ENCODE measurements at regions not wholly inside any gene's neighbourhood (a gene's known extent, or its start where the extent isn't known, plus 50 kb on each side); places are given as distances from the start of the nearest gene placed in this dataset.

DNA sequence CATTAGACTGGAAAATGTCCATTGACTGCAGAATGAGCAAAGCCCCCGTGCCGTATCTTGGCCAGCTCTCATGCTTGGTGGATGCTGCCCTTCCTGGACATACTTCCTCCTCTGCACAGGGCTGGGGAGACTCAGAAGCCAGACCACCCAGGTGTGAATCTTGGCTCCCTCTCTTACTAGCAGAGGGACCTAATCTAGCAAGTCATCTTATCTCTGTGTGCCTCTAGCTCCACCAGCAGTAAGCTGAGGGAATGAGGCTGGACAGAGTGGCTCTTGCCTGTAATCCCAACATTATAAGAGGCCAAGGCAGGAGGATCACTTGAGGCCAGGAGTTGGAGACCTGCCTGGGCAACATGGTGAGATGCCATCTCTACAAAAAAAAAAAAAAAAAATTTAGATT lies 173.8 kb upstream of the GHITM start:
- Histone ChIP-seq H2BK120ac (ENCODE audit: low read depth, low read length) (no peak overlapping the region), H4K5ac (ENCODE audit: low read length) (no peak overlapping the region), H3K23ac (ENCODE audit: low read length) (no peak overlapping the region), H3K4ac (ENCODE audit: low read depth, low read length) (no peak overlapping the region), H3K36me3 (ENCODE audit: control insufficient read depth, insufficient read depth, low read length) (no peaks in the 10 kb centered on the region), H3K56ac (ENCODE audit: low read length) (no peak overlapping the region), H3K27me3 (ENCODE audit: insufficient read depth, low read length, poor library complexity) (no peaks in the 10 kb centered on the region), H3K27ac (ENCODE audit: low read depth, low read length) (no peak overlapping the region), H2BK15ac (replicated peaks; ENCODE audit: low read depth) (no peak overlapping the region), H3K4me1 (ENCODE audit: control insufficient read depth, low read depth, low read length) (no peaks in the 10 kb centered on the region), H3K79me1 (ENCODE audit: low read length) (no peaks in the 10 kb centered on the region), H4K8ac (ENCODE audit: low read depth, low read length) (no peak overlapping the region), H2AK5ac (ENCODE audit: low read length) (no peak overlapping the region), H3K9ac (ENCODE audit: low read length) (no peak overlapping the region), H2BK5ac (ENCODE audit: low read length) (no peak overlapping the region), H3K18ac (ENCODE audit: low read length) (no peak overlapping the region), H3K79me2 (ENCODE audit: control insufficient read depth, insufficient read depth, low read length) (no peaks in the 10 kb centered on the region), H3K4me3 (ENCODE audit: low read length) (no peak overlapping the region), H3K4me2 (ENCODE audit: low read length) (no peak overlapping the region)
- DNase-seq: peak; percentile 79
- no CpG with 5 or more reads among the region's 2 CpGs for WGBS (ENCODE audit: extremely low coverage, insufficient coverage, low lambda C conversion rate)

DNA sequence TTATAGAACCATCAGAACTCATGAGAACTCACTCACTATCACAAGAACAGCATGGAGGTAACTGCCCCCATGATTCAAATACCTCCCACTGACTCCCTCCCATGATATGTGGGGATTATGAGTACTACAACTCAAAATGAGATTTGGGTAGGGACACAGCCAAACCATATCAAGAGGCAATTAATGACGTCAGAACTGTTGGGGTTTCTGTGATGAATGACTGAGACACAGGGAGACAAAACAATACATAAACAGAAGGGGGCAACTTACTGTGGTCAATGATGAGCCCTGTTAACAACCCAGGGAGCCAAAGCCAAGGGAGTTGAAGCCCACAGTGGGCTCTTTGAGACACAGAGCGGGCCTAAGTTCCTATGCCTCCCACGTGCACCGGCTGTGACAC lies 171.3 kb upstream of the GHITM start:
- H4K8ac ChIP-seq (ENCODE audit: low read depth, low read length): no peak overlapping the region
- no peak overlapping the region for H3K9ac ChIP-seq (ENCODE audit: low read length)
- H3K4ac ChIP-seq (ENCODE audit: low read depth, low read length): no peak overlapping the region
- no peak overlapping the region for H2BK120ac ChIP-seq (ENCODE audit: low read depth, low read length)
- no peak overlapping the region for H2BK15ac ChIP-seq (replicated peaks; ENCODE audit: low read depth)
- H3K4me2 ChIP-seq (ENCODE audit: low read length): no peak overlapping the region
- no peaks in the 10 kb centered on the region for H3K79me2 ChIP-seq (ENCODE audit: control insufficient read depth, insufficient read depth, low read length)
- H3K4me1 ChIP-seq (ENCODE audit: control insufficient read depth, low read depth, low read length): no peaks in the 10 kb centered on the region
- no peak overlapping the region for H3K56ac ChIP-seq (ENCODE audit: low read length)
- H2AK5ac ChIP-seq (ENCODE audit: low read length): no peak overlapping the region
- no peak for DNase-seq
- no peak overlapping the region for H3K18ac ChIP-seq (ENCODE audit: low read length)
- H3K23ac ChIP-seq (ENCODE audit: low read length): no peak overlapping the region
- no peaks in the 10 kb centered on the region for H3K27me3 ChIP-seq (ENCODE audit: insufficient read depth, low read length, poor library complexity)
- no peaks in the 10 kb centered on the region for H3K36me3 ChIP-seq (ENCODE audit: control insufficient read depth, insufficient read depth, low read length)
- no peaks in the 10 kb centered on the region for H3K79me1 ChIP-seq (ENCODE audit: low read length)
- no peak overlapping the region for H3K4me3 ChIP-seq (ENCODE audit: low read length)
- no CpG with 5 or more reads among the region's 4 CpGs for WGBS (ENCODE audit: extremely low coverage, insufficient coverage, low lambda C conversion rate)
- H3K27ac ChIP-seq (ENCODE audit: low read depth, low read length): no peak overlapping the region
- no peak overlapping the region for H2BK5ac ChIP-seq (ENCODE audit: low read length)
- no peak overlapping the region for H4K5ac ChIP-seq (ENCODE audit: low read length)

DNA sequence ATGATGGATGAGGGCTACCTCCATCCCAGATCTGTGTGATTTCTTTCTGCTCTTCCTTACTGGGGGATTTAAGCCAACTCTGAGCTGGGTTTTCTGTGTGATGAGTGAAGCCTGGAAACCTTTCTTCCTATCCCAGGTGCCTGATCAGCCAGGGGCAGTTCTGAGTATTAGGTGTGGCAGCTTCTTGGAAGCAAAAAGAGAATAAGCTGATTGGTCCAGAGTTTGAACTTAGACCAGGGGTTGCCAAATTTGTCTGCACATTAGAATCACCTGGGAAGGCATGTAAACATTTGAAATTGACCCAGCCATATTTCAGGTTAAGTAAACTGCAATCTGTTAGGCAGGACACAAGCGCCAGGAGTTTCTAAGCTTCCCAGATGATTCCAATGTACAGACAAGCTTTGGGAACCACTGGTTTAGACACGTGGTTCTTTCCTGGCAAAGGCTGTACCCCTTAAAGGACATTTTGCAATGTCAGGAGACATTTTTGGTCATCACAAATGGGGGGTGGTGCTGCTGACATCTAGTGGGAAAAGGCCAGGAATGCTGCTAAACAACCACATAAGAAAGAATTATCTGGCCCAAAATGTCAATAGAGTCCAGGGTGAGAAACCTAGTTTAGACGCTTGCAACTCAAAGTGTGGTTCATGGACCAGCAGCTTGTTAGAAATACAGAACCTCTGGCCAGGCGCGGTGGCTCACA lies 160.5 kb upstream of the GHITM start:
- no peak for DNase-seq
- Histone ChIP-seq H2BK15ac (replicated peaks; ENCODE audit: low read depth) (no peak overlapping the region), H3K4me3 (ENCODE audit: low read length) (no peak overlapping the region), H3K23ac (ENCODE audit: low read length) (no peak overlapping the region), H3K9ac (ENCODE audit: low read length) (no peak overlapping the region), H3K4me2 (ENCODE audit: low read length) (no peak overlapping the region), H2BK5ac (ENCODE audit: low read length) (no peak overlapping the region), H3K4ac (ENCODE audit: low read depth, low read length) (no peak overlapping the region), H4K8ac (ENCODE audit: low read depth, low read length) (no peak overlapping the region), H3K79me1 (ENCODE audit: low read length) (no peaks in the 10 kb centered on the region), H2AK5ac (ENCODE audit: low read length) (no peak overlapping the region), H3K79me2 (ENCODE audit: control insufficient read depth, insufficient read depth, low read length) (no peaks in the 10 kb centered on the region), H4K5ac (ENCODE audit: low read length) (no peak overlapping the region), H3K4me1 (ENCODE audit: control insufficient read depth, low read depth, low read length) (peaks cover 6% of the 10 kb centered on the region), H3K18ac (ENCODE audit: low read length) (no peak overlapping the region), H3K27ac (ENCODE audit: low read depth, low read length) (no peak overlapping the region), H2BK120ac (ENCODE audit: low read depth, low read length) (no peak overlapping the region), H3K27me3 (ENCODE audit: insufficient read depth, low read length, poor library complexity) (no peaks in the 10 kb centered on the region), H3K56ac (ENCODE audit: low read length) (no peak overlapping the region), H3K36me3 (ENCODE audit: control insufficient read depth, insufficient read depth, low read length) (no peaks in the 10 kb centered on the region)
- WGBS (ENCODE audit: extremely low coverage, insufficient coverage, low lambda C conversion rate): no CpG with 5 or more reads among the region's 5 CpGs

DNA sequence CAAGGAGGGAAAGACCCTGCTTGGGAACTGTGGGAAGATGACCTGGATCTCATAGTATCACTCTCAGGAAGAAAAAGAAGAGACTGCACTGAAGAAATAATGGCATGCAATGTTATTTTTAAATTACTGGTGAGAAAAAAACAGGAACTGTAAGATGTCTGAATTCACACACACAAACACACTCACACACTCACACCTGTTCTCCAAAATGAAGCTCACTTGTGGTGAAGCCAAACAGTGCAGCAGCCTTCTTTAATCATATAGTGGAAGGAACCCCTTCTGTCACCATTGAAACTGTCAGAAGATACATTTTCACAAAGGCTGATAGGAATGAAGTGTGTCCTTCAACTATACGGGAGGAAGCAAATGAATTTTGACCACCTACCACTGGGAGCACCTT lies 156.5 kb upstream of the GHITM start:
- no peak overlapping the region for H3K9ac ChIP-seq (ENCODE audit: low read length)
- no peak overlapping the region for H2BK5ac ChIP-seq (ENCODE audit: low read length)
- H3K18ac ChIP-seq (ENCODE audit: low read length): no peak overlapping the region
- H2BK15ac ChIP-seq (replicated peaks; ENCODE audit: low read depth): no peak overlapping the region
- H3K36me3 ChIP-seq (ENCODE audit: control insufficient read depth, insufficient read depth, low read length): no peaks in the 10 kb centered on the region
- DNase-seq: no peak
- no peak overlapping the region for H3K4me3 ChIP-seq (ENCODE audit: low read length)
- H3K4ac ChIP-seq (ENCODE audit: low read depth, low read length): no peak overlapping the region
- no peaks in the 10 kb centered on the region for H3K79me2 ChIP-seq (ENCODE audit: control insufficient read depth, insufficient read depth, low read length)
- WGBS (ENCODE audit: extremely low coverage, insufficient coverage, low lambda C conversion rate): no CpG with 5 or more reads among the region's 1 CpG
- H3K27me3 ChIP-seq (ENCODE audit: insufficient read depth, low read length, poor library complexity): no peaks in the 10 kb centered on the region
- H4K5ac ChIP-seq (ENCODE audit: low read length): no peak overlapping the region
- H2BK120ac ChIP-seq (ENCODE audit: low read depth, low read length): no peak overlapping the region
- H3K4me1 ChIP-seq (ENCODE audit: control insufficient read depth, low read depth, low read length): peaks cover 6% of the 10 kb centered on the region
- no peak overlapping the region for H3K27ac ChIP-seq (ENCODE audit: low read depth, low read length)
- H2AK5ac ChIP-seq (ENCODE audit: low read length): no peak overlapping the region
- no peak overlapping the region for H3K23ac ChIP-seq (ENCODE audit: low read length)
- no peaks in the 10 kb centered on the region for H3K79me1 ChIP-seq (ENCODE audit: low read length)
- H4K8ac ChIP-seq (ENCODE audit: low read depth, low read length): no peak overlapping the region
- H3K56ac ChIP-seq (ENCODE audit: low read length): no peak overlapping the region
- no peak overlapping the region for H3K4me2 ChIP-seq (ENCODE audit: low read length)

DNA sequence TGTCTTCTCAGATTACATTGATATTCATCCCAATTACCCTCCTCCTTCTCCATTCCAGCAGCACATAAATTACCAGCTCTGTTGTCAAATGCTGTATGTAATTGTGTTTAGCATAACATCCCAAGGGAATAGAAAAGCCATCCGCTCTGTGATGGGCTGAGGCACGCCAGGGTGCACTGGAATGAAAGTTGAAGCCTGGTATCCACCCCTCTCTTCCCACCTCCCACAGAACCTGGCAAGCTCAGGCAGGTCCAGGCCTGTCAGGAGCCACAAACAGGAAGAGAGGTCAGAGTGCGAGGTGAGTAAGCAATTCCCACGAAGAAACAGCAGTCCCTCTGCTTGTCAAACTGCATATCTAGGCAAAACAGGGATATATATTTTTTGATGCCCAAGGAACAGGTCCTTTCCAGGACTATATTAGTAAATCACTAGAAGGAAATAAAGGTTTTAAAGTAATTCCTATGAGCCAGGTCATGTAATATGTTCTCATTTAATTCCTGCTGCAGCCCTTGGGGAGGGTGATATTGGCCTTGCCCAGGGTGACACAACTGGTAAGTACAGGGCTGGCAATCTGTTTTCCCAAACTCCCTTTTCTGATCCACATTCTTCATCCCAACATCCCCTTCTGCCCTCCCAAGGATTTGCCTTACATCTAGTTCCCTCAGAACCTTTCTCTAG lies 155.6 kb upstream of the GHITM start:
- Histone ChIP-seq H3K56ac (ENCODE audit: low read length) (peak overlapping the region; percentile 34), H3K27me3 (ENCODE audit: insufficient read depth, low read length, poor library complexity) (no peaks in the 10 kb centered on the region), H3K27ac (ENCODE audit: low read depth, low read length) (no peak overlapping the region), H4K8ac (ENCODE audit: low read depth, low read length) (no peak overlapping the region), H3K4ac (ENCODE audit: low read depth, low read length) (no peak overlapping the region), H2AK5ac (ENCODE audit: low read length) (no peak overlapping the region), H3K4me2 (ENCODE audit: low read length) (no peak overlapping the region), H3K9ac (ENCODE audit: low read length) (no peak overlapping the region), H3K36me3 (ENCODE audit: control insufficient read depth, insufficient read depth, low read length) (no peaks in the 10 kb centered on the region), H3K18ac (ENCODE audit: low read length) (no peak overlapping the region), H3K4me1 (ENCODE audit: control insufficient read depth, low read depth, low read length) (peaks cover 6% of the 10 kb centered on the region), H3K79me1 (ENCODE audit: low read length) (no peaks in the 10 kb centered on the region), H3K79me2 (ENCODE audit: control insufficient read depth, insufficient read depth, low read length) (no peaks in the 10 kb centered on the region), H3K4me3 (ENCODE audit: low read length) (no peak overlapping the region), H2BK5ac (ENCODE audit: low read length) (no peak overlapping the region), H3K23ac (ENCODE audit: low read length) (no peak overlapping the region), H4K5ac (ENCODE audit: low read length) (no peak overlapping the region), H2BK15ac (replicated peaks; ENCODE audit: low read depth) (peak overlapping the region; percentile 15), H2BK120ac (ENCODE audit: low read depth, low read length) (no peak overlapping the region)
- no CpG with 5 or more reads among the region's 4 CpGs for WGBS (ENCODE audit: extremely low coverage, insufficient coverage, low lambda C conversion rate)
- DNase-seq: peak; percentile 74

DNA sequence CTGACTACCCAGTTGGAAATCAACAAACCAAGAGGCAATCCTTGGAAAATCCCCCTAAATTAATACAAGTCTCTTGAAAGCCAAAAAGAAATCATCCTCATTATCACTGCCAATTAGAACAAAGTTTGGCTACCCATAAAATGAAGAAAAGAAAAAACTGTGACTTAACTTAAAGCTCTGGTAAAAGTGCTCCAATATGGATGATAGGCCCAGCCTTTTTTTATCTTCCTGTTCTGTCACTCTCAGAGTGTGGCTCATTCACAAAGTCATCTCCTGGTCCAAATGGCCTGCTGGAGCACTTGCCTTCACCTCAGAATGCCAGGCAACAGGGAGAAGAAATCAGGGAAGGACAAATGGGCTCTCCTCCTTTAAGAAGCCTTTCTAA lies 155.1 kb upstream of the GHITM start:
- Histone ChIP-seq H3K4me1 (ENCODE audit: control insufficient read depth, low read depth, low read length) (peaks cover 6% of the 10 kb centered on the region), H3K23ac (ENCODE audit: low read length) (no peak overlapping the region), H3K4me3 (ENCODE audit: low read length) (no peak overlapping the region), H3K4ac (ENCODE audit: low read depth, low read length) (no peak overlapping the region), H3K4me2 (ENCODE audit: low read length) (no peak overlapping the region), H2BK15ac (replicated peaks; ENCODE audit: low read depth) (peak overlapping the region; percentile 15), H4K5ac (ENCODE audit: low read length) (no peak overlapping the region), H3K9ac (ENCODE audit: low read length) (no peak overlapping the region), H2BK120ac (ENCODE audit: low read depth, low read length) (no peak overlapping the region), H4K8ac (ENCODE audit: low read depth, low read length) (no peak overlapping the region), H3K56ac (ENCODE audit: low read length) (no peak overlapping the region), H3K27me3 (ENCODE audit: insufficient read depth, low read length, poor library complexity) (no peaks in the 10 kb centered on the region), H2BK5ac (ENCODE audit: low read length) (no peak overlapping the region), H3K36me3 (ENCODE audit: control insufficient read depth, insufficient read depth, low read length) (no peaks in the 10 kb centered on the region), H3K27ac (ENCODE audit: low read depth, low read length) (no peak overlapping the region), H3K79me1 (ENCODE audit: low read length) (no peaks in the 10 kb centered on the region), H2AK5ac (ENCODE audit: low read length) (no peak overlapping the region), H3K18ac (ENCODE audit: low read length) (no peak overlapping the region), H3K79me2 (ENCODE audit: control insufficient read depth, insufficient read depth, low read length) (no peaks in the 10 kb centered on the region)
- DNase-seq: no peak

All from mesendoderm (in vitro differentiated cells).